Activated T-cell treated with anti-CD3 and anti-CD28 coated beads, Interleukin-2, amount 50 U/mL, for 24 hours (primary cell): ENCODE measurements at regions not wholly inside any gene's neighbourhood (a gene's known extent, or its start where the extent isn't known, plus 50 kb on each side); places are given as distances from the start of the nearest gene placed in this dataset.

Source experiments
- DNase-seq: peaks from one replicate; pipeline ENCODE4 v3.0.0-alpha.2; 2020
- H3K27ac Mint-ChIP-seq: 2 replicates; pipeline ENCODE4 v1.8.0; 2020; ENCODE audit warnings: mild to moderate bottlenecking, mixed read lengths
- H3K27me3 Mint-ChIP-seq: 2 replicates; pipeline ENCODE4 v1.8.0; 2020; ENCODE audit warnings: mixed read lengths
- H3K36me3 Mint-ChIP-seq: 2 replicates; pipeline ENCODE4 v1.8.0; 2020; ENCODE audit warnings: low read depth, mixed read lengths
- H3K4me1 Mint-ChIP-seq: 2 replicates; pipeline ENCODE4 v1.8.0; 2020; ENCODE audit warnings: low read depth, mixed read lengths
- H3K4me3 Mint-ChIP-seq: 2 replicates; pipeline ENCODE4 v1.8.0; 2020; ENCODE audit warnings: mild to moderate bottlenecking, moderate library complexity, mixed read lengths
- H3K9me3 Mint-ChIP-seq: 2 replicates; pipeline ENCODE4 v1.8.0; 2020; ENCODE audit warnings: mixed read lengths

DNA sequence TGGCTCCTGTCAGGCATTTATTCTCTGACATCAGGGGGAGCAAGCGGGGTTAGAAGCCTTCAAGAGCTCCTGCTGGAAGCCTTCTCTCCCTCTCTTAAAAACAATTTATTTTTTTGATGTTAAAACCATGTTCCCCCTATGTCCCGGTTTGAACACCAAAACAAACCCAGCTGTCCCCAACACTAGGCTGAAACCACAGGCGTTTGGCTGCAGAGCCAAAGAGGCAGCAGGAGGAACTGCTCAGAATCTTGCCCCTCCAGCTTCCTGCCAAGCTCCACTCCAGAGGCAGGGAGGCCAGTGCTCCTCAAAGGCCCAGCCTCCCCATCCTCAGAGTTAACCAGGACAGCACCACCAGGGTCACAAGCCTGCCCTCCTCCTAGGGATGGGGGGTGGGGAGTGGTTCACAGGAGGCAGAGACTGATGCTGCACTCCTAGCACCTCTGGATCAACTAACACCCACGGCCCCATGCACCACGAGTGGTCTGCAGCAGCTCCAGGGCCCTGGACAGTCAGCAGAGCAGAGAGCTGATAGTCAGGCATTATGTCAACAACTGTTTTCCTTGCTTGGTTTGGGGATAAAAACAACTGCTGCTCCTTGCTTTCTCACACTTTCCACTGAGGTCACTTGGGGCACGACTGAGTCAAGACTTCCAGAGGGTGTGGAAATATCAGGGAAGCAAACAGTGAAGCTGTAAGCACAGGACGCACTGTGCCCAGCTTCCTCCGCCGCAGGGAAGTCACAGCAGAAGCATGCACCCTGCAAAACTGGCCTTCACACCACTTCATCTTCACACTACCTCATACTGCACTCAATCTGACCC, 96.5 kb upstream of the ADRA1B start:
- Mint-ChIP-seq H3K27ac (no peak overlapping the region), H3K4me3 (no peak overlapping the region), H3K36me3 (no peaks in the 10 kb centered on the region), H3K4me1 (no peaks in the 10 kb centered on the region), H3K27me3 (peaks cover 21% of the 10 kb centered on the region), H3K9me3 (no peaks in the 10 kb centered on the region)
- DNase-seq, result no peak

DNA sequence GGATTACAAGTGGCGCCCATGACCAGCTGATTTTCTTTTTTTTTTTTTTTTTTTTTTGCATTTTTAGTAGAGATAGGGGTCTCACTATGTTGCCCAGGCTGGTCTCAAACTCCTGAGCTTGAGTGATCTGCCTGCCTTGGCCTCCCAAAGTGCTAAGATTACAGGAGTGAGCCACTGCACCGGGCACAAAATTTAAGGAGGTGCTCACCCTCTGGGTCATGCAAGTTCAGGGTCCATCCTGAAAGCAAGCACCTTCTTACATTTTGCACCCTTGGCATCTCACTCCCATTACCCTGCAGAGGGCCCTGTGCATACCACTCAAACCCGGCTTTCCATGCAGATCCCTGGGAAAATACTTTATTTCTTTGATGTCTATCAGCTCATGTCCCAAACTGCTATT, 95.6 kb upstream of the ADRA1B start:
- H3K4me1 Mint-ChIP-seq, result no peaks in the 10 kb centered on the region
- no peaks in the 10 kb centered on the region for H3K9me3 Mint-ChIP-seq
- H3K27me3 Mint-ChIP-seq, result peaks cover 24% of the 10 kb centered on the region
- no peak overlapping the region for H3K4me3 Mint-ChIP-seq
- H3K27ac Mint-ChIP-seq, result no peak overlapping the region
- no peak for DNase-seq
- H3K36me3 Mint-ChIP-seq, result no peaks in the 10 kb centered on the region

DNA sequence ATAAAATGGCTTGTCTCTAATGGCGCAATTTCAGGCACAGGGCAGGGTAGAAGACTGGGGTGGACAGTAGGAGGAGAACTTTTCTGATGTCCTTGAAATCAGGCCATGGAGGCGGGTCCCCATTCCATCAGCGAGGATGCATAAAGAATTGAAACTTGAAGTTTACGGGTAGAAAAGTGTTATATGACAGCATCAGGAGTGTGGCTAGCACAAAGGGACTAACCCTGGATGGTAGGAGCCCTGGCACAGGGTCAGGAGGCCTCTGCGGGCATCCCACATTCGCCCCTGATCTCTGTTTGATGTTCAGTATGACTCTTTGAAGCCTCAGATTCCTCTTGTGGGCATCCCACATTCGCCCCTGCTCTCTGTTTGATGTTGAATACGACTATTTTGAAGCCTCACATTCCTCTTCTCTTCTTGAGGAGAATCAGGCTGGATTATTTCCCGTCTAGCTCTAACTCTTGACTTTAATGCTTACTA, 94.8 kb upstream of the ADRA1B start:
- H3K27me3 Mint-ChIP-seq, result peaks cover 20% of the 10 kb centered on the region
- no peaks in the 10 kb centered on the region for H3K36me3 Mint-ChIP-seq
- no peak overlapping the region for H3K4me3 Mint-ChIP-seq
- no peak for DNase-seq
- H3K4me1 Mint-ChIP-seq, result peaks cover 2% of the 10 kb centered on the region
- no peak overlapping the region for H3K27ac Mint-ChIP-seq
- no peaks in the 10 kb centered on the region for H3K9me3 Mint-ChIP-seq

DNA sequence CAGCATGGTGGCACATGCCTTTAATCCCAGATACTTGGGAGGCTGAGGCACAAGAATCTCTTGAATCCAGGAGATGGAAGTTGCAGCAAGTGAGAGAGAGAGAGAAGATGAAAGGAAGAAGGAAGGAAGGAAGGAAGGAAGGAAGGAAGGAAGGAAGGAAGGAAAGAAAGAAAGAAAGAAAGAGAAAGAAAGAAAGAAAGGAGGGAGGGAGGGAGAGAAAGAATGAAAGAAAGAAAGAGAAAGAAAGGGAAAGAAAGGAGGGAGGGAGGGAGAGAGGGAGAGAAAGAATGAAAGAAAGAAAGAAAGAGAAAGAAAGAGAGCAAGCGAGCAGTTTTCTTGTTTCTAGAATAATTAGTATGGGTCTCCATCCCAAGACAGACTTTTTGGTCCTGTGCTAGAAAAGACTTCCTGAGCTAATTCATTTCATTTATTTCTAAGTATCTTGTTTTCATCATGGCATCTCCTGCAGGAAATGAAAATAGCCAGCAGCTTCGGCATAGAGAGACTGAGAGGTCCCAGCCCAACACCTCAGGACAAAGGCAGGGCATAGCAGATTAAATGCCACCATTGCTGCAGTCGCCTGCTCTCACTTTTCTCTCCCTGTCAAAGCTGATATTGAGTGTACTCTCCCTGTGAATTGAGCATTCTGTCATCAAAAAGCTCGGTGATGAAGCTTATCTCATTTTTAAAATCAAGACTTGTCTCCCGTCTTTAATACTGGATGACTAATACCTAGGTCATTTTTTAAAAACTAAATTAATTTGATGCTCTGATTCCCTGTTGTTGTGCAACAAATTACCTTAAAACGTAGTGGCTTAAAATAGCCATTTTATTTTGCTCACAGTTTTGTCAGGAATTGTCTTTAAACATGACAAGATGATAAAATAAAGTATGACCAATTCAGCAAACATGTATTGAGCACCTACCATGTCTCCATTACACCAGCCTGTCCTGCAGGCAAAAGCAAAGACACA, 91.8 kb upstream of the ADRA1B start:
- H3K27ac Mint-ChIP-seq, result no peak overlapping the region
- no peak overlapping the region for H3K4me3 Mint-ChIP-seq
- H3K27me3 Mint-ChIP-seq, result peaks cover 23% of the 10 kb centered on the region
- H3K36me3 Mint-ChIP-seq, result no peaks in the 10 kb centered on the region
- no peaks in the 10 kb centered on the region for H3K9me3 Mint-ChIP-seq
- DNase-seq, result no peak
- H3K4me1 Mint-ChIP-seq, result peaks cover 2% of the 10 kb centered on the region

DNA sequence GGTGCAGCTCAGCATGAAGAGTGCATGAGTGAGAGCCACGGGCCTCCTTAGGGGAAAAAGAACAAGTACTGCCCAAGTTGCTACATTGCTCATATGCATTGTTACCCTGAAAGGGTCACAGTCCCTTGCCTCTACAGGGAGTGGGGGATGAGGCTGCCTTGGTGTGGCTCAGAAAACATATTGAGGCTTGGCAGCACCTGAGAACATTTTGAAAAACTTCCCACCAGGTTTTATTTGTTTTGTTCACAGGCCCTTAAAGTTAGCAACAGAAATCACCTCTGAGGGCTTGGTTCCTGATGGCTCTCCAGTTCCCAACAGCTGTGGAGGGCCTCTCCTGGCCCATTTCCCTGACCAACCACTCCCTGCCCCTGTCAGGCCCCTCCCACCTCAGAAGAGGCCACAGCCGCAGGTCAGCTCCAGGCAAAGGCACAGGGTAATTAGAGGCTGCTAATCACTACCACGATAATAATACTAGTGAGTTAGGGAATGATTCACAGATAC, 90.7 kb upstream of the ADRA1B start:
- H3K9me3 Mint-ChIP-seq, result no peaks in the 10 kb centered on the region
- no peak overlapping the region for H3K4me3 Mint-ChIP-seq
- peaks cover 31% of the 10 kb centered on the region for H3K27me3 Mint-ChIP-seq
- no peak for DNase-seq
- H3K27ac Mint-ChIP-seq, result no peak overlapping the region
- no peaks in the 10 kb centered on the region for H3K36me3 Mint-ChIP-seq
- H3K4me1 Mint-ChIP-seq, result peaks cover 2% of the 10 kb centered on the region

DNA sequence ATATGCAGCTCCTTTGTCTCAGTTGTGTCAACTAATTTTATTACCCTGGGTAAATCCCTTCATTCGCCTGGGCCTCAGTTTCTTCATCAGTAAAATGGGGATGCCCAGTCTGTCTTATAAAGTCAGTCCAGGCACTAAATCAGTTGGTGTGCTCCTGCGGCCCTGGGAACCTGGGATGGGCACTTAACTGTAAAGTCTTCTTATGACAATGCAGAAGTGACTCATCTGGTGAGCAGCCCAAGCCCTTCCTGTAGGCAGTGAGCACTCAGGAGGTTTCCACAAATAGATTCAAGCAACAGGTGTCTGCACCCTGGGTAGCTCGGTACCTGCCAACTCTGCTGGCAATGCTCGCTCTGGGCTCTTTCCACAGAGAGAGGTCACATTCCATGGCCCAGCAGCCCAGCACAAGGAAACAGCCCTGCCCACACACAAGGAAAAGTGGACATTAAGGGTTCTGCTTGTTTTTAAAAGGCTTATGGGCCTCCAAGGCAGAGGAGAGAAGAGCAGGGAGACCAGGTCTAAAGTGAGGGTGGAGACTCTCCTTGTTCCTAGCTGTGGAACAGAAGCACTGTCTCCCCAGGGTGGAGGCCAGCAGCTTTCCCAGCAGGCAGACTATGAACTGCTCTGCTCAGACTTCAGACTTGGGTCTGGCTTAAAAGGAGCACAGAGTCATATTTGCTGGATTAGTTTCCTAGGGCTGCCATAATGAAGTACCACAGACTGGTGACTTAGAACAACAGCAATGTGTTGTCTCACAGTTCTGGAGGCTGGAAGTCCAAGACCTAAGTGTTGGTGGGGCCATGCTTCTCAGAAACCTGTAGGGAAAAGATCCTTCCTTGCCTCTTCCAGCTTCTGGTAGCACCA, 89.7 kb upstream of the ADRA1B start:
- no peak overlapping the region for H3K27ac Mint-ChIP-seq
- H3K27me3 Mint-ChIP-seq, result peaks cover 34% of the 10 kb centered on the region
- H3K36me3 Mint-ChIP-seq, result no peaks in the 10 kb centered on the region
- H3K4me3 Mint-ChIP-seq, result no peak overlapping the region
- peaks cover 2% of the 10 kb centered on the region for H3K4me1 Mint-ChIP-seq
- DNase-seq, result no peak
- no peaks in the 10 kb centered on the region for H3K9me3 Mint-ChIP-seq

DNA sequence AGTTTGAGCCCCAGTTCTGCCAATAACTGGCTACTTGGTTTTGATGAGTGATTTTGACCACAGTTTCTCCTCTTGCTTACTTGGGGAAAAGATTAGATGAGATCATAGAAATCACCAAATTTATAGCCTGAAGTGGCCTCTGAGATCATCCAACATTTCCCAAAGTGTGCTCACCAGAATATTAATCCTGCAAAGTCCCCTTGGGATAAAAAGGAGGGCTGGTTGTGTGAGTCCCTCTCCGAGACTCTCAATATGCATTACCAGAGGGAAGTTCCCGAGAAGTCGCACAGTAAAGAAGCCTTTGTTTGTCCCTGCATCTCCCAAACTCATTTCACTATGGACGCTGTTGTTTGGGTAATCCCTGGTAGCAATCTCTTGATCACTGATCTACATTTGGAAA, 88.4 kb upstream of the ADRA1B start:
- Mint-ChIP-seq H3K27ac (no peak overlapping the region), H3K4me1 (peaks cover 2% of the 10 kb centered on the region), H3K9me3 (no peaks in the 10 kb centered on the region), H3K27me3 (peaks cover 32% of the 10 kb centered on the region), H3K36me3 (no peaks in the 10 kb centered on the region), H3K4me3 (no peak overlapping the region)
- DNase-seq, result no peak

DNA sequence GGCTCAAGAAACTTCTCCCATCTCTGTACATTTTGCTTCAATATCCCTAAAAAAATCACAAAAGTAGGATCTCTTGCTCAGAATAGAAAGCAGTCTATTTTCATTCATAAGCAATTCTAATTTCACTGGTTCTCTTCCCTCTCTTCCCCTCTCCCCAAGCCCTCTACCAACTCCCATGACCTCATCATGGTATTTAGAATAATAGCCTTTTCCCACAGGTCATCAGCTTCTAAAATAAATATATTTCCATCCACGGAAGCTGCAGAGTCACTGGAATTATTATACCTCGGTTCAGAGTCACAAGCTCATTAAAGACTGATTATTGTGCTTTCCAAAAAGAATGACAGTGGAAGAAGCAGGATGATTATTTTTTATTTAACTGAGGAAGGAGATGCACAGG, 84.2 kb upstream of the ADRA1B start:
- no peak for DNase-seq
- peaks cover 6% of the 10 kb centered on the region for H3K9me3 Mint-ChIP-seq
- peaks cover 38% of the 10 kb centered on the region for H3K27me3 Mint-ChIP-seq
- H3K4me3 Mint-ChIP-seq, result no peak overlapping the region
- no peaks in the 10 kb centered on the region for H3K4me1 Mint-ChIP-seq
- no peak overlapping the region for H3K27ac Mint-ChIP-seq
- H3K36me3 Mint-ChIP-seq, result no peaks in the 10 kb centered on the region

DNA sequence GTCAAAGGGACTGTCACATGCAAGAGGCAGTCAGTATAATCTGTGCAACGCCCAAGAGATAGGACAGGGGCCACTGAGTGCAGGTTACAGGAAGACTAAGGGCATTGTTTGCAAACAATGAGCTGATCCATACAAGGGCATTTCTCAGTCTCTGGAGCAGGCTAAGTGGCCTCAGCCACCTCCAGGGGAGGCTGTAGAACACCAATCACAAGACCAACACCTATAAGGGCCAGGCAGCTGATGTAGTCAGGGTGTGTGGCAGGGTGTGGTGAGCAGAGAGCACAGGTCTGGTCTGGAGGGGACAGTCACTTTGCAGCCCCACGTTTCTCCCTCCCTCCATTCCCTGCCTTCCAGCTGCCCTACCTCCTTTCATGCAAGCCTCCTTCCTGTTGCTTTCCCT, 83.2 kb upstream of the ADRA1B start:
- no peaks in the 10 kb centered on the region for H3K36me3 Mint-ChIP-seq
- no peak overlapping the region for H3K4me3 Mint-ChIP-seq
- H3K27ac Mint-ChIP-seq, result no peak overlapping the region
- H3K27me3 Mint-ChIP-seq, result peaks cover 34% of the 10 kb centered on the region
- no peaks in the 10 kb centered on the region for H3K4me1 Mint-ChIP-seq
- H3K9me3 Mint-ChIP-seq, result peaks cover 6% of the 10 kb centered on the region
- DNase-seq, result no peak

DNA sequence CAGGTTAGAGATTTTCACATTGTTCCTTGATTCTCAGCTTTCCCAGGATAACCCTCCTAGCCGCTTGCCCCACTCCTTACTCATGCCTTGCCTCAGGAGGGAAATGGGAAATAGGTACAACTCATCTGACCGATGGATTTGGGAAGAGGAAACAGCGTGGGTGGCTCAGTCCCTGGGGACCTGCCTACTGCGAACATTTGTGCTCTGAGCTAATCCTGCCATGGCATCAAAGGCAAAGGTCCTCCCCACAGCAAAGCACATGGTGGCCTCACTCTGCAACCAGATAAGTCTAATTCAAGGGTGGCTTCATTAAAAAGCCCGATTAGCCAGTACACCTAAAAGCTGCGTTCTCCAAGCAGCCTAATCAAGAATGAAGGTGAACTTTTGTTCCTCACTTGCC, 82.4 kb upstream of the ADRA1B start:
- no peak for DNase-seq
- Mint-ChIP-seq H3K9me3 (peaks cover 6% of the 10 kb centered on the region), H3K36me3 (no peaks in the 10 kb centered on the region), H3K4me1 (no peaks in the 10 kb centered on the region), H3K27me3 (peaks cover 33% of the 10 kb centered on the region), H3K4me3 (no peak overlapping the region), H3K27ac (no peak overlapping the region)

DNA sequence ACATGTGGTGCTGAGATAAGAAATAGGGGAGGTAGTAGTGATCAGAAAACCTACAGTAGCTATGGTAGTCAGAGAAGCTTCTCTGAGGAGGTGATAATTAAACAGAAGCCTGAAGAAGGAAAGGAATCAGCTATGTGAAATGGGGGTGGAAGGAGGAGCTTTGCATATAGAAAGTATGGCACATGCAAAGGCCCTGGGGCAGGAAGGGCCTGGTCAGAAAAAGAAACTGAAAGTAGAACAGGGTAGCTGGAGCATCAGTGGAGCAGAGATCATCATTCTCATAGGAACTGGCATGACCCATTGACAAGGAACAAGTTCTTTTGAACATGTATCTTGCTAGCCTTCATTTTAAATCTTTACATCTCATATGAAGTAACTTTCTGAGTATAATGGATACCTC, 80.7 kb upstream of the ADRA1B start:
- Mint-ChIP-seq H3K4me1 (no peaks in the 10 kb centered on the region), H3K36me3 (no peaks in the 10 kb centered on the region), H3K9me3 (peaks cover 6% of the 10 kb centered on the region), H3K4me3 (no peak overlapping the region), H3K27me3 (peaks cover 35% of the 10 kb centered on the region), H3K27ac (no peak overlapping the region)
- DNase-seq, result no peak

DNA sequence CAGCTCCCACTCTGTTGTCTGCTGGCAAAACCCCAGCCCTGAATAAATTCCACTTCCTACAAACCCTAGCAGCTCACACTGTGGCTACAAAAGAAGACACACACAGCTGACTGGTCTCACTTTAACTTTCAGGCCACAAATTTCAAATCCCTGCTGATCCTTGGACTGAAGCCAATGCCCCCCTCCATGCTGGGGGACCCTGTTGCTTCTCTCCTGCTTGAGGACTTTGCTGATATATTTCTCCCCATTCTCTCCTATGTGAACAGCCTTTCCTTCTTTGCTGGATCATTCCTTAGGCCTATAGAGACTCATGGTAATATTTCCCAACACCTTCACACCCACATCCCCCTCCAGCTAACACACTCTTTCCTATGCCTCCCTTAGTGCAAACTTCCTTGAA, 79.6 kb upstream of the ADRA1B start:
- Mint-ChIP-seq H3K9me3 (peaks cover 6% of the 10 kb centered on the region), H3K4me1 (no peaks in the 10 kb centered on the region), H3K27ac (no peak overlapping the region), H3K4me3 (no peak overlapping the region), H3K36me3 (no peaks in the 10 kb centered on the region), H3K27me3 (peaks cover 31% of the 10 kb centered on the region)
- no peak for DNase-seq

DNA sequence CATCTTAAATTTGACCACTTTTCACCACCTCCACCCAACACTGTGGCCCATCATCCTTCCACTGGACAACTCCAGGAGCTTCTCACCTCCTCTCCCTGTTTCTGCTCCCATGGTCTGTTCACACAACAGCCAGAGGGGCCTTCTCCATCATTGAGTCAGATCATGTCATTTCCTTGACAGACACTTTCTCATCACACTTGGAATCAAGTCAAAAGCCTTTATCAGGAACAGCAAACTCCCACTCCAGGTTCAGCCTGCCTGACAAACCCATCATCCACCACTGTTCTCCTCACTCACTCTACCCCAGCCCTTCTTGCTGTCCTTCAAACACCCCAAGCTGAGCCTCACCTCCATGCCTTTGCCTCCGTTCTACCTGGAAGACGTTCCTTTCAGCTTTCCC, 78.4 kb upstream of the ADRA1B start:
- no peaks in the 10 kb centered on the region for H3K36me3 Mint-ChIP-seq
- no peak for DNase-seq
- H3K27ac Mint-ChIP-seq, result no peak overlapping the region
- no peak overlapping the region for H3K4me3 Mint-ChIP-seq
- peaks cover 28% of the 10 kb centered on the region for H3K27me3 Mint-ChIP-seq
- no peaks in the 10 kb centered on the region for H3K4me1 Mint-ChIP-seq
- peaks cover 6% of the 10 kb centered on the region for H3K9me3 Mint-ChIP-seq
